HUES64 (cell line): ENCODE measurements at regions not wholly inside any gene's neighbourhood (a gene's known extent, or its start where the extent isn't known, plus 50 kb on each side); places are given as distances from the start of the nearest gene placed in this dataset.

Experiments
- H3K27ac ChIP-seq: 2 replicates; pipeline ENCODE4 v1.7.0; 2013; ENCODE audit warnings: low read depth, low read length, inconsistent platforms
- H3K27me3 ChIP-seq: 2 replicates; pipeline ENCODE4 v1.6.1; 2013; ENCODE audit warnings: mild to moderate bottlenecking, low read length; ENCODE audit not compliant: insufficient read depth
- H3K36me3 ChIP-seq: 2 replicates; pipeline ENCODE4 v1.6.1; 2013; ENCODE audit warnings: mild to moderate bottlenecking, low read length; ENCODE audit not compliant: insufficient read depth
- H3K4me1 ChIP-seq: 2 replicates; pipeline ENCODE4 v1.6.1; 2013; ENCODE audit warnings: mild to moderate bottlenecking, low read length, moderate library complexity; ENCODE audit not compliant: insufficient read depth
- H3K4me3 ChIP-seq: 2 replicates; pipeline ENCODE4 v1.5.1; 2013; ENCODE audit warnings: mild to moderate bottlenecking, low read length, moderate library complexity
- H3K9ac ChIP-seq: 2 replicates; pipeline ENCODE4 v1.6.1; 2013; ENCODE audit warnings: mild to moderate bottlenecking, low read depth, low read length
- H3K9me3 ChIP-seq: 2 replicates; pipeline ENCODE4 v1.6.1; 2013; ENCODE audit warnings: low read depth, low read length; ENCODE audit not compliant: insufficient read depth
- WGBS: fragments of 150-250, 120-280 bp; methylation state at CpG from one replicate; pipeline ENCODE4 v1.1.7; 2013; ENCODE audit warnings: missing lambda C conversion rate; 5-methylcytosine and 5-hydroxymethylcytosine counted together

GRCh38 chr1:208562151-208562960 lies 318.2 kb upstream of the PLXNA2 start:
- Histone ChIP-seq H3K9ac (no peak overlapping the region), H3K36me3 (no peaks in the 10 kb centered on the region), H3K27me3 (no peaks in the 10 kb centered on the region), H3K4me1 (no peaks in the 10 kb centered on the region), H3K27ac (no peak overlapping the region), H3K4me3 (no peak overlapping the region), H3K9me3 (no peaks in the 10 kb centered on the region)
- 69% methylated on average over 2 of the region's 3 CpGs for WGBS

DNA sequence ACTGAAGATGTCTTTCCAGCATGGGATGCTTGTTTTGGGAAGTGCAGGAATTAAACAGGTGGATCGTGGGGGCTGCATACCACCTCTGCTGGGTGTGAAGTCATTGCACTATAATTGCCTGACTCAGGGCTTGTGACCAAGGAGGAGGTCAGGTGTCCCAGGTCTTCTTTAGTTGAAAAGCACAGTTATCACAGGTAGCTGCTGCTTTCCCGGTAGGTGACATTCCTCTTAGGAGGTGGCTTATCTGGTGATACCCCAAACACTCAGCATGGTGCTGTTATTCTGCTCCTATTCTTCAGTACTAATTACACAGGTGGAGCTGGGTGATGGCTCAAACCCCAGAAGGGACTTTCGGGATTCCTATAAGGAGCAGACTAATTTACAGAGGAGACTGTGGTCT lies 320.3 kb upstream of the PLXNA2 start:
- WGBS, result 88% methylated on average over 3 of the region's 3 CpGs
- Histone ChIP-seq H3K36me3 (no peaks in the 10 kb centered on the region), H3K4me1 (no peaks in the 10 kb centered on the region), H3K4me3 (no peak overlapping the region), H3K27ac (no peak overlapping the region), H3K9ac (no peak overlapping the region), H3K9me3 (no peaks in the 10 kb centered on the region), H3K27me3 (no peaks in the 10 kb centered on the region)

- Histone ChIP-seq H3K36me3 (no peaks in the 10 kb centered on the region), H3K9me3 (peaks cover 5% of the 10 kb centered on the region; the same call in 1 of the 2 replicates)
- WGBS, result 97% methylated on average over 6 of the region's 6 CpGs
Observed at GRCh38 chr1:208565756-208566440, 321.7 kb upstream of the PLXNA2 start.

GRCh38 chr1:208569181-208569580 lies 325.0 kb upstream of the PLXNA2 start:
- peaks cover 5% of the 10 kb centered on the region; the same call in 1 of the 2 replicates for H3K9me3 ChIP-seq
- H3K4me3 ChIP-seq, result no peak overlapping the region
- H3K4me1 ChIP-seq, result no peaks in the 10 kb centered on the region
- H3K9ac ChIP-seq, result no peak overlapping the region
- H3K27me3 ChIP-seq, result no peaks in the 10 kb centered on the region
- 94% methylated on average over 1 of the region's 1 CpG for WGBS
- no peaks in the 10 kb centered on the region for H3K36me3 ChIP-seq
- no peak overlapping the region for H3K27ac ChIP-seq

More at GRCh38 chr1:208565756-208566440, 321.7 kb upstream of the PLXNA2 start:
- H3K27me3 ChIP-seq, result no peaks in the 10 kb centered on the region
- H3K4me3 ChIP-seq, result no peak overlapping the region
- no peak overlapping the region for H3K27ac ChIP-seq
- H3K4me1 ChIP-seq, result no peaks in the 10 kb centered on the region
- no peak overlapping the region for H3K9ac ChIP-seq

GRCh38 chr1:208570362-208570761 lies 326.2 kb upstream of the PLXNA2 start:
- H3K9ac ChIP-seq, result no peak overlapping the region
- 95% methylated on average over 5 of the region's 5 CpGs for WGBS
- H3K4me1 ChIP-seq, result no peaks in the 10 kb centered on the region
- H3K36me3 ChIP-seq, result no peaks in the 10 kb centered on the region
- no peak overlapping the region for H3K27ac ChIP-seq
- H3K4me3 ChIP-seq, result no peak overlapping the region
- H3K27me3 ChIP-seq, result no peaks in the 10 kb centered on the region
- H3K9me3 ChIP-seq, result peaks cover 5% of the 10 kb centered on the region; the same call in 1 of the 2 replicates

GRCh38 chr1:208576425-208576824 lies 332.2 kb upstream of the PLXNA2 start:
- 85% methylated on average over 3 of the region's 4 CpGs for WGBS
- Histone ChIP-seq H3K4me3 (no peak overlapping the region), H3K27me3 (no peaks in the 10 kb centered on the region), H3K9me3 (no peaks in the 10 kb centered on the region), H3K9ac (no peak overlapping the region), H3K27ac (no peak overlapping the region), H3K36me3 (no peaks in the 10 kb centered on the region), H3K4me1 (no peaks in the 10 kb centered on the region)

GRCh38 chr1:208577381-208577905 lies 333.3 kb upstream of the PLXNA2 start:
- Histone ChIP-seq H3K9me3 (no peaks in the 10 kb centered on the region), H3K36me3 (no peaks in the 10 kb centered on the region), H3K4me3 (no peak overlapping the region), H3K27ac (no peak overlapping the region), H3K4me1 (no peaks in the 10 kb centered on the region), H3K9ac (no peak overlapping the region), H3K27me3 (no peaks in the 10 kb centered on the region)
- WGBS, result 75% methylated on average over 1 of the region's 1 CpG

DNA sequence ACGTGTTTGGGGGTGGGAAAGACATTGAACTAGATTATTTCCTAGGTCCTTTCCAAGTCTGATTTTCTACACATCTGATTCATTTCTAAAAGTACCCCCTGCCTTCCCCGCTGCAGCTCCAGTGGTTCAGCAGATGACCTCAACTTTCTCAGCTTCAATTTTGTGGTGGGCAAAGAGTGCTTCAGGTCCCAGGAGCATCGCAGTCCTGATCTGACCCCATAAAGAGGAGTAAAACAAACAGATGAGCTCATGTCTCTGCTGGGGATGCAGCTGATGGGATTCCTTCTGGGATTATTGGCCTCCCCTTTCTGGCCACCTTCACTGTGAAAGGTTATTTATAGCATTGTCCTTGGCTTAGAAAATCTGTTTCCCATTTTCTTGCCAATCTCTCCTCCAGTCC lies 337.0 kb upstream of the PLXNA2 start:
- Histone ChIP-seq H3K4me1 (no peaks in the 10 kb centered on the region), H3K27me3 (no peaks in the 10 kb centered on the region), H3K36me3 (no peaks in the 10 kb centered on the region), H3K9me3 (no peaks in the 10 kb centered on the region), H3K9ac (no peak overlapping the region), H3K27ac (no peak overlapping the region), H3K4me3 (no peak overlapping the region)
- WGBS, result 93% methylated on average over 3 of the region's 3 CpGs

DNA sequence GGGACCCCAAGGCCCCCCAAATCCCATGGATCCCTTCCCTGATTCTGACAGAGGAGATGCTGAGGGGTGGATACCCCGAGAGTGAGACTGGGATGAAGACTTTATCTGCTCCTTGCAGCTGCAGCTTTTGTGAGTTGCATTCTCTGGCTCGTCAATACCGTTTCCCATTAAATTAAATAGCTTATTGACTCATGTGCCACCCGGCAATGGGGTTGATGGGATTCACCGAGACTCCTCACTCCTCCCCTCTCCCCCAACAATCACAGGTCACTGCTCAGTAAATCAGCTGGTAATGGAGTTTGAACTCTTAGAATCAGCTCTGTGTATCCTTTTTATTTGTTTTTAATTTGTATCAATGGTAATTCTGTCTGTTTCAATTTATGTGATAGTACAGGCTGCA lies 337.5 kb upstream of the PLXNA2 start:
- H3K27ac ChIP-seq, result no peak overlapping the region
- no peaks in the 10 kb centered on the region for H3K36me3 ChIP-seq
- H3K9me3 ChIP-seq, result no peaks in the 10 kb centered on the region
- no peaks in the 10 kb centered on the region for H3K4me1 ChIP-seq
- H3K4me3 ChIP-seq, result no peak overlapping the region
- H3K27me3 ChIP-seq, result no peaks in the 10 kb centered on the region
- WGBS, result 96% methylated on average over 5 of the region's 5 CpGs
- no peak overlapping the region for H3K9ac ChIP-seq

- no peaks in the 10 kb centered on the region for H3K36me3 ChIP-seq
- no peaks in the 10 kb centered on the region for H3K4me1 ChIP-seq
- no peak overlapping the region for H3K4me3 ChIP-seq
- no peaks in the 10 kb centered on the region for H3K27me3 ChIP-seq
- no peak overlapping the region for H3K9ac ChIP-seq
- 96% methylated on average over 6 of the region's 6 CpGs for WGBS
- H3K9me3 ChIP-seq, result no peaks in the 10 kb centered on the region
- H3K27ac ChIP-seq, result no peak overlapping the region
Observed at GRCh38 chr1:208584167-208584755, 340.1 kb upstream of the PLXNA2 start.

GRCh38 chr1:208587110-208587509 lies 342.9 kb upstream of the PLXNA2 start:
- Histone ChIP-seq H3K4me3 (no peak overlapping the region), H3K9me3 (no peaks in the 10 kb centered on the region), H3K27me3 (no peaks in the 10 kb centered on the region), H3K4me1 (no peaks in the 10 kb centered on the region), H3K27ac (no peak overlapping the region), H3K9ac (no peak overlapping the region), H3K36me3 (no peaks in the 10 kb centered on the region)
- WGBS, result 100% methylated on average over 1 of the region's 2 CpGs
